ENCODE measurements at regions not wholly inside any gene's neighbourhood (a gene's known extent, or its start where the extent isn't known, plus 50 kb on each side); places are given as distances from the start of the nearest gene placed in this dataset.

GRCh38 chr13:84249463-84249862, 367.2 kb upstream of the SLITRK1 start:
- TF ChIP-seq GATA3 (IDR thresholded peaks at IDR 0.05; ENCODE audit: low read depth, low read length), result no peak
- TF ChIP-seq GATA2 (IDR thresholded peaks at IDR 0.05; ENCODE audit: low read depth, low read length), result no peak
